ENCODE measurements at regions not wholly inside any gene's neighbourhood (a gene's known extent, or its start where the extent isn't known, plus 50 kb on each side); places are given as distances from the start of the nearest gene placed in this dataset.
"Not testable (repeated sequence)": the region's sequence is repeated elsewhere in the genome, so short reads cannot be mapped to it uniquely, and the experiment has no call there.

DNA sequence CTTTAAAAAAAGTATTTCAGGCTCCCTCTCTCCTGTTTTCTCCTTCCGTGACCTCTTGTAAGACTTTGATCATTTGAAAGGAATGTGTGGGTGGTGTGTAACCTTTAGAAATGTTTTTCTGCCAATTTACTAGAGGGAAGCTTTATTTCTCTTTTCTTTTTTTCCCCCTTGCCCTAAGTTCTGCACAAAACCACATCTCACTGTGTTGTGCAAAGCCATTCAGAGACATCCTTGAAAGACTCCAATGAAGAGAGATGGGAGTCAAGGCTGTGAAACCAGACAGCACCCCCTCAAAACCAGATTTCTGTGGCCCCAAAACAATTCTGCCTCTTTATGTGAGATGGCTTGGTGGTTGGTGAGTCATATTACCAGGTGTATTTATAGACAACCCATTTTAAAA is 184.6 kb upstream of the ERBB4 start:
- TF ChIP-seq POLR2AphosphoS5 (IDR thresholded peaks at IDR 0.05), result no peak
- TF ChIP-seq POLR2A (IDR thresholded peaks at IDR 0.05), result no peak
- TF ChIP-seq EP300 (IDR thresholded peaks at IDR 0.05), result no peak
- TF ChIP-seq, protein P1, sequence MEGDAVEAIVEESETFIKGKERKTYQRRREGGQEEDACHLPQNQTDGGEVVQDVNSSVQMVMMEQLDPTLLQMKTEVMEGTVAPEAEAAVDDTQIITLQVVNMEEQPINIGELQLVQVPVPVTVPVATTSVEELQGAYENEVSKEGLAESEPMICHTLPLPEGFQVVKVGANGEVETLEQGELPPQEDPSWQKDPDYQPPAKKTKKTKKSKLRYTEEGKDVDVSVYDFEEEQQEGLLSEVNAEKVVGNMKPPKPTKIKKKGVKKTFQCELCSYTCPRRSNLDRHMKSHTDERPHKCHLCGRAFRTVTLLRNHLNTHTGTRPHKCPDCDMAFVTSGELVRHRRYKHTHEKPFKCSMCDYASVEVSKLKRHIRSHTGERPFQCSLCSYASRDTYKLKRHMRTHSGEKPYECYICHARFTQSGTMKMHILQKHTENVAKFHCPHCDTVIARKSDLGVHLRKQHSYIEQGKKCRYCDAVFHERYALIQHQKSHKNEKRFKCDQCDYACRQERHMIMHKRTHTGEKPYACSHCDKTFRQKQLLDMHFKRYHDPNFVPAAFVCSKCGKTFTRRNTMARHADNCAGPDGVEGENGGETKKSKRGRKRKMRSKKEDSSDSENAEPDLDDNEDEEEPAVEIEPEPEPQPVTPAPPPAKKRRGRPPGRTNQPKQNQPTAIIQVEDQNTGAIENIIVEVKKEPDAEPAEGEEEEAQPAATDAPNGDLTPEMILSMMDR (IDR thresholded peaks at IDR 0.05), result no peak
- H3K27me3 ChIP-seq, result no peaks in the 10 kb centered on the region
- H3K36me3 ChIP-seq, result no peaks in the 10 kb centered on the region
- no peak overlapping the region for H3K4me3 ChIP-seq
- no peaks in the 10 kb centered on the region for H3K4me1 ChIP-seq
- no peak overlapping the region for H3K27ac ChIP-seq
- 38 to 80% methylated on average over 1 of the region's 1 CpG for WGBS, 2 donors (ENCODE audit: low coverage in 1 of 2)
- H3K9me3 ChIP-seq, result peaks cover 0 to 7% (median 0%) of the 10 kb centered on the region in 3 donors
- ATAC-seq, result no peak

DNA sequence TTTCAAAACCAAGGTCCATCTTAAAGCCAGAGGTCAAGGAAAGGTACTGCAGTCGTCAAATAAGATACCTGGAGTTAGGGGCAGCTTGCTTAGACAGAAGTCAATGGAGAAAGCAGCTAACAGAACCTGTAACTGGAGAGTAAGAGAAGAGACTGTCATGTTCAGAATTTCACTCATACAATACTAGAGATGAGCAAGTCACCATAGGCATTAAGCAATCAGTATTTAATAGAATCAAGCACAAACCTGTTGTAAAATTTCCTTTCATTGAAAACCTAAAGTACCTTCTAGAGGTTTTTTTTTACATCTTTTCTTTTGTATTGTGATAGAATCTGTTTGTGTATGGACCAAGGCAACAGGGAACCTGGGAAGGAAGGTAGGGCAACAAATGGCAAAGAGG is 183.4 kb upstream of the ERBB4 start:
- Histone ChIP-seq H3K36me3 (no peaks in the 10 kb centered on the region), H3K27me3 (no peaks in the 10 kb centered on the region), H3K27ac (no peak overlapping the region), H3K4me1 (no peaks in the 10 kb centered on the region), H3K4me3 (no peak overlapping the region), H3K9me3 (peaks cover 0 to 7% (median 0%) of the 10 kb centered on the region in 3 donors)
- WGBS, 2 donors (ENCODE audit: low coverage in 1 of 2), result 57 to 77% methylated on average over 1 of the region's 1 CpG
- no peak for ATAC-seq
- no peak for TF ChIP-seq EP300 (IDR thresholded peaks at IDR 0.05)
- no peak for TF ChIP-seq POLR2A (IDR thresholded peaks at IDR 0.05)
- TF ChIP-seq POLR2AphosphoS5 (IDR thresholded peaks at IDR 0.05), result no peak
- TF ChIP-seq, protein P1 (IDR thresholded peaks at IDR 0.05), result no peak

DNA sequence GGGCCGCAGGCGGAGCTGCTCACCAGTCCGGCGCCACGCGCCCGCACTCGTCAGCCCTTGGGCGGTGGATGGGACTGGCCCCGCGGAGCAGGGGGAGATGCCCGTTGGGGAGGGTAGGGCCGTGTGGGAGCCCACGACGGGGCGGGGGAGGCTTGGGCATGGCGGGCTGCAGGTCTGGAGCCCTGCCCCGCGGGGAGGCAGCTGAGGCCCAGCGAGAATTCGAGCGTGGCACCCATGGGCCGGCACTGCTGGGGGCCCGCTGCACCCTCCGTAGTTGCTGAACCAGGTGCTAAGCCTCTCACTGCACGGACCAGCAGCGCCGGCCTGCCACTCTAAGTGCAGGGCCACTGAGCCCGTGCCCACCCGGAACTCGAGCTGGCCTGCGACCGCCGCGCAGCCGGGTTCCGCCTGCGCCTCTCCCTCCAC is 182.4 kb upstream of the ERBB4 start:
- Histone ChIP-seq H3K27ac (no peak overlapping the region), H3K4me3 (no peak overlapping the region), H3K36me3 (no peaks in the 10 kb centered on the region), H3K9me3 (peaks cover 0 to 7% (median 0%) of the 10 kb centered on the region in 3 donors), H3K27me3 (no peaks in the 10 kb centered on the region), H3K4me1 (no peaks in the 10 kb centered on the region)
- TF ChIP-seq POLR2AphosphoS5 (IDR thresholded peaks at IDR 0.05) (no peak), POLR2A (IDR thresholded peaks at IDR 0.05) (no peak), EP300 (IDR thresholded peaks at IDR 0.05) (no peak)
- TF ChIP-seq, protein P1 (IDR thresholded peaks at IDR 0.05), result no peak
- WGBS, 2 donors (ENCODE audit: low coverage in 1 of 2), result no CpG with 5 or more reads among the region's 38 CpGs
- no peak for ATAC-seq

DNA sequence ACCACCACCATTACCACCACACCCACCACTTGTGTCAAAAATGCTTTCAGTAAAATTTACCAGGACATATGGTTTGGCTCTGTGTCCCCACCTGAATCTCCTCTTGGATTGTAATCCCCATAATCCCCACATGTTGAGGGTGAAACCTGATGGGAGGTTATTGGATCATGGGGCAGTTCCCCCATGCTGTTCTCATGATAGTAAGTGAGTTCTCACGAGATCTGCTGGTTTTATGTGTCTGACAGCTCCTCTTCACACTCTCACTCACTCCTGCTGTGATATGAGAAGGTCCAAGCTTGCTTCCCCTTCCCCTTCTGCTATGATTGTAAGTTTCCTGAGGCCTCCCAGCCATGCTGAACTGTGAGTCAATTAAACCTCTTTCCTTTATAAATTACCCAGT is 176.8 kb upstream of the ERBB4 start:
- not testable (repeated sequence) for H3K4me1 ChIP-seq, H3K36me3 ChIP-seq, H3K4me3 ChIP-seq, H3K9me3 ChIP-seq, H3K27ac ChIP-seq, ATAC-seq, H3K27me3 ChIP-seq
- WGBS, 2 donors (ENCODE audit: low coverage in 1 of 2), result 29 to 55% methylated on average over 1 of the region's 1 CpG

DNA sequence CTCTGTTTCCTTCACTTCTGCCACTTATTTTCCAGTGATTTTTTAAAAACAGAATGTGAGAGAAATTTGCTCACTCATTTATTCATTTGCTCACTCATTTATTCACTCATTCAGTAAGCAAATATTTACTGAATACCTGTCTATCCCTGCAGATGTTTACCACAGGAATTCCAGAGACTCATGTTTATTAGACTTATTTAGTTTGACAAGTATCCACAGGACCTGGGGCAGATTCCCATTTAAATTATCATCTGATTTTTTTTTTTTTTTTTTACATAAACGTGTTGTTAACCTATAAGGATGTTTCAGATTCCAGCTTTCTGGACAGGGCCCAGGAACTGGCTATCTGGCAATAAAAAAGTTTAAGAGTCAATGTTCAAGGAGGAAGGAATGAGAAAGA is 175.1 kb upstream of the ERBB4 start:
- ATAC-seq, result no peak
- Histone ChIP-seq H3K9me3 (no peaks in the 10 kb centered on the region), H3K4me3 (no peak overlapping the region), H3K27ac (no peak overlapping the region), H3K27me3 (no peaks in the 10 kb centered on the region), H3K4me1 (no peaks in the 10 kb centered on the region), H3K36me3 (no peaks in the 10 kb centered on the region)
- WGBS, 2 donors (ENCODE audit: low coverage in 1 of 2), result 18% methylated on average over 1 of the region's 1 CpG; no CpG with 5 or more reads in 1 of the 2 donors
- TF ChIP-seq POLR2AphosphoS5 (IDR thresholded peaks at IDR 0.05) (no peak), EP300 (IDR thresholded peaks at IDR 0.05) (no peak), POLR2A (IDR thresholded peaks at IDR 0.05) (no peak)
- TF ChIP-seq, protein P1 (IDR thresholded peaks at IDR 0.05), result no peak

Measured in gastroesophageal sphincter (tissue), 4 donors.